Activated naive CD4-positive, alpha-beta T cell treated with anti-CD3 and anti-CD28 coated beads, Interleukin-2, amount 50 U/mL, for 72 hours (primary cell): ENCODE measurements at regions not wholly inside any gene's neighbourhood (a gene's known extent, or its start where the extent isn't known, plus 50 kb on each side); places are given as distances from the start of the nearest gene placed in this dataset.
A peak's percentile ranks its signal among the peaks of the same experiment; 100 is the strongest.
"Not testable (repeated sequence)": the region's sequence is repeated elsewhere in the genome, so short reads cannot be mapped to it uniquely, and the experiment has no call there.

Experiments used
- ATAC-seq, 2 donors: fragments of 150-1000 bp; cut with Tn5 transposase; 2 replicates each; pipeline ENCODE4 v1.10.0; 2021; ENCODE audit warnings: mild to moderate bottlenecking in 2 of 2, moderate library complexity in 2 of 2
- DNase-seq, 2 donors: peaks; one replicate each; pipeline ENCODE4 v3.0.0; 2021 to 2022; ENCODE audit warnings: low spot score in 2 of 2
- H3K27ac Mint-ChIP-seq, 2 donors: one replicate each; pipeline ENCODE4 v1.8.0; 2022; ENCODE audit warnings: mild to moderate bottlenecking in 2 of 2, mixed read lengths in 2 of 2
- H3K36me3 Mint-ChIP-seq, 2 donors: one replicate each; pipeline ENCODE4 v1.8.0; 2022; ENCODE audit warnings: mixed read lengths in 2 of 2
- H3K9me3 Mint-ChIP-seq, 2 donors: one replicate each; pipeline ENCODE4 v1.8.0; 2022; ENCODE audit warnings: mixed read lengths in 2 of 2

GRCh38 chr4:141290771-141291170 lies 70.1 kb downstream of the ZNF330 start:
- H3K27ac Mint-ChIP-seq: no peak overlapping the region
- H3K9me3 Mint-ChIP-seq: peaks cover 17% of the 10 kb centered on the region in 2 donors
- ATAC-seq (no peak), DNase-seq (no peak)
- H3K36me3 Mint-ChIP-seq: peaks cover 0 to 16% of the 10 kb centered on the region in 2 donors

- no peak for ATAC-seq
- Mint-ChIP-seq H3K27ac (no peak overlapping the region), H3K9me3 (peaks cover 13 to 17% of the 10 kb centered on the region in 2 donors), H3K36me3 (peaks cover 0 to 16% of the 10 kb centered on the region in 2 donors)
- DNase-seq: no peak
These were observed 73.6 kb downstream of the ZNF330 start for GRCh38 chr4:141294306-141294705.

GRCh38 chr4:141301216-141301615 lies 80.5 kb downstream of the ZNF330 start:
- DNase-seq (no peak), ATAC-seq (no peak)
- Mint-ChIP-seq H3K36me3 (no peaks in the 10 kb centered on the region), H3K9me3 (no peaks in the 10 kb centered on the region), H3K27ac (no peak overlapping the region)

- Mint-ChIP-seq H3K9me3 (no peaks in the 10 kb centered on the region), H3K27ac (no peak overlapping the region), H3K36me3 (no peaks in the 10 kb centered on the region)
- no peak for DNase-seq
- no peak for ATAC-seq
These were observed 82.2 kb downstream of the ZNF330 start for GRCh38 chr4:141302924-141303323.

GRCh38 chr4:141304346-141304745 lies 83.7 kb downstream of the ZNF330 start:
- Mint-ChIP-seq H3K27ac (no peak overlapping the region), H3K36me3 (no peaks in the 10 kb centered on the region), H3K9me3 (no peaks in the 10 kb centered on the region)
- no peak for ATAC-seq
- no peak for DNase-seq

- Mint-ChIP-seq H3K27ac (no peak overlapping the region), H3K36me3 (no peaks in the 10 kb centered on the region), H3K9me3 (no peaks in the 10 kb centered on the region)
- ATAC-seq (no peak), DNase-seq (no peak)
These were observed 85.6 kb downstream of the ZNF330 start for GRCh38 chr4:141306331-141306730.

GRCh38 chr4:141307241-141307689 lies 86.6 kb downstream of the ZNF330 start:
- no peak overlapping the region for H3K27ac Mint-ChIP-seq
- no peaks in the 10 kb centered on the region for H3K9me3 Mint-ChIP-seq
- ATAC-seq (peak; percentile 98 to 99), DNase-seq (peak; percentile 52 to 65)
- no peaks in the 10 kb centered on the region for H3K36me3 Mint-ChIP-seq

- ATAC-seq: no peak
- Mint-ChIP-seq H3K36me3 (no peaks in the 10 kb centered on the region), H3K27ac (no peak overlapping the region), H3K9me3 (no peaks in the 10 kb centered on the region)
- DNase-seq: no peak
These were observed 89.2 kb downstream of the ZNF330 start for GRCh38 chr4:141309874-141310273.

- ATAC-seq: no peak
These were observed 90.8 kb downstream of the ZNF330 start for GRCh38 chr4:141311246-141312204.

GRCh38 chr4:141314627-141315026 lies 93.9 kb downstream of the ZNF330 start:
- Mint-ChIP-seq H3K9me3 (no peaks in the 10 kb centered on the region), H3K27ac (no peak overlapping the region), H3K36me3 (no peaks in the 10 kb centered on the region)
- DNase-seq (no peak), ATAC-seq (no peak)

More at GRCh38 chr4:141311246-141312204, 90.8 kb downstream of the ZNF330 start:
- Mint-ChIP-seq H3K36me3 (no peaks in the 10 kb centered on the region), H3K9me3 (no peaks in the 10 kb centered on the region), H3K27ac (no peak overlapping the region)
- DNase-seq: no peak

GRCh38 chr4:141328560-141329173 lies 108.0 kb downstream of the ZNF330 start:
- H3K9me3 Mint-ChIP-seq: no peaks in the 10 kb centered on the region

GRCh38 chr4:141329174-141329569 lies 108.5 kb downstream of the ZNF330 start:
- Mint-ChIP-seq H3K36me3 (no peaks in the 10 kb centered on the region), H3K9me3 (no peaks in the 10 kb centered on the region), H3K27ac (no peak overlapping the region)
- DNase-seq (no peak), ATAC-seq (no peak)

More at GRCh38 chr4:141328560-141329173, 108.0 kb downstream of the ZNF330 start:
- ATAC-seq (no peak), DNase-seq (no peak)
- H3K27ac Mint-ChIP-seq: no peak overlapping the region
- H3K36me3 Mint-ChIP-seq: no peaks in the 10 kb centered on the region

- DNase-seq: no peak
- Mint-ChIP-seq H3K9me3 (no peaks in the 10 kb centered on the region), H3K36me3 (no peaks in the 10 kb centered on the region), H3K27ac (no peak overlapping the region)
- no peak for ATAC-seq
These were observed 109.9 kb downstream of the ZNF330 start for GRCh38 chr4:141330616-141331015.

- no peak for DNase-seq
- H3K9me3 Mint-ChIP-seq: no peaks in the 10 kb centered on the region
- no peak overlapping the region for H3K27ac Mint-ChIP-seq
- no peaks in the 10 kb centered on the region for H3K36me3 Mint-ChIP-seq
- ATAC-seq: no peak
These were observed 111.1 kb downstream of the ZNF330 start for GRCh38 chr4:141331534-141332358.

GRCh38 chr4:141332359-141333181 lies 111.9 kb downstream of the ZNF330 start:
- not testable (repeated sequence) for H3K36me3 Mint-ChIP-seq, ATAC-seq, DNase-seq, H3K9me3 Mint-ChIP-seq, H3K27ac Mint-ChIP-seq
